WERI-Rb-1 (cell line): ENCODE measurements at regions not wholly inside any gene's neighbourhood (a gene's known extent, or its start where the extent isn't known, plus 50 kb on each side); places are given as distances from the start of the nearest gene placed in this dataset.

Source experiments
- DNase-seq: peaks from one replicate; pipeline ENCODE4 v3.0.0-alpha.2; 2020
- H3K27ac ChIP-seq: fragments of 250-450 bp; sonication (Bioruptor Pico); 2 replicates; pipeline ENCODE4 v1.5.1; 2020; ENCODE audit warnings: mild to moderate bottlenecking, moderate library complexity
- H3K27me3 ChIP-seq: fragments of 250-450 bp; sonication (Bioruptor Pico); 2 replicates; pipeline ENCODE4 v1.5.1; 2021; ENCODE audit warnings: mild to moderate bottlenecking, low read depth, moderate library complexity; ENCODE audit not compliant: insufficient read depth, severe bottlenecking
- H3K36me3 ChIP-seq: fragments of 250-450 bp; sonication (Bioruptor Pico); 2 replicates; pipeline ENCODE4 v1.5.1; 2020; ENCODE audit warnings: mild to moderate bottlenecking, moderate library complexity
- H3K4me3 ChIP-seq: 2 replicates; pipeline ENCODE4 v1.5.1; 2011; ENCODE audit warnings: low read depth, mild to moderate bottlenecking, control low read depth, low read length
- H3K9me3 ChIP-seq: fragments of 250-450 bp; sonication (Bioruptor Pico); 2 replicates; pipeline ENCODE4 v1.5.1; 2021; ENCODE audit warnings: mild to moderate bottlenecking, moderate library complexity; ENCODE audit not compliant: severe bottlenecking
- TF ChIP-seq, protein P1 (sequence below): IDR thresholded peaks from 2 replicates; pipeline ENCODE4 v1.5.1; 2011; ENCODE audit warnings: low read depth, mild to moderate bottlenecking, control low read depth, inconsistent platforms, low read length

- H3K27ac ChIP-seq, result no peak overlapping the region
- DNase-seq, result no peak
- TF ChIP-seq, protein P1, sequence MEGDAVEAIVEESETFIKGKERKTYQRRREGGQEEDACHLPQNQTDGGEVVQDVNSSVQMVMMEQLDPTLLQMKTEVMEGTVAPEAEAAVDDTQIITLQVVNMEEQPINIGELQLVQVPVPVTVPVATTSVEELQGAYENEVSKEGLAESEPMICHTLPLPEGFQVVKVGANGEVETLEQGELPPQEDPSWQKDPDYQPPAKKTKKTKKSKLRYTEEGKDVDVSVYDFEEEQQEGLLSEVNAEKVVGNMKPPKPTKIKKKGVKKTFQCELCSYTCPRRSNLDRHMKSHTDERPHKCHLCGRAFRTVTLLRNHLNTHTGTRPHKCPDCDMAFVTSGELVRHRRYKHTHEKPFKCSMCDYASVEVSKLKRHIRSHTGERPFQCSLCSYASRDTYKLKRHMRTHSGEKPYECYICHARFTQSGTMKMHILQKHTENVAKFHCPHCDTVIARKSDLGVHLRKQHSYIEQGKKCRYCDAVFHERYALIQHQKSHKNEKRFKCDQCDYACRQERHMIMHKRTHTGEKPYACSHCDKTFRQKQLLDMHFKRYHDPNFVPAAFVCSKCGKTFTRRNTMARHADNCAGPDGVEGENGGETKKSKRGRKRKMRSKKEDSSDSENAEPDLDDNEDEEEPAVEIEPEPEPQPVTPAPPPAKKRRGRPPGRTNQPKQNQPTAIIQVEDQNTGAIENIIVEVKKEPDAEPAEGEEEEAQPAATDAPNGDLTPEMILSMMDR, result no peak
- H3K9me3 ChIP-seq, result no peaks in the 10 kb centered on the region
- no peaks in the 10 kb centered on the region for H3K36me3 ChIP-seq
- H3K27me3 ChIP-seq, result no peaks in the 10 kb centered on the region
- H3K4me3 ChIP-seq, result no peak overlapping the region
Measured at GRCh38 chr1:78281580-78281979, 209.2 kb upstream of the PTGFR start.

GRCh38 chr1:78283691-78284090 lies 207.1 kb upstream of the PTGFR start:
- Histone ChIP-seq H3K36me3 (no peaks in the 10 kb centered on the region), H3K4me3 (no peak overlapping the region), H3K9me3 (no peaks in the 10 kb centered on the region), H3K27ac (no peak overlapping the region), H3K27me3 (no peaks in the 10 kb centered on the region)
- TF ChIP-seq, protein P1, result no peak
- no peak for DNase-seq

DNA sequence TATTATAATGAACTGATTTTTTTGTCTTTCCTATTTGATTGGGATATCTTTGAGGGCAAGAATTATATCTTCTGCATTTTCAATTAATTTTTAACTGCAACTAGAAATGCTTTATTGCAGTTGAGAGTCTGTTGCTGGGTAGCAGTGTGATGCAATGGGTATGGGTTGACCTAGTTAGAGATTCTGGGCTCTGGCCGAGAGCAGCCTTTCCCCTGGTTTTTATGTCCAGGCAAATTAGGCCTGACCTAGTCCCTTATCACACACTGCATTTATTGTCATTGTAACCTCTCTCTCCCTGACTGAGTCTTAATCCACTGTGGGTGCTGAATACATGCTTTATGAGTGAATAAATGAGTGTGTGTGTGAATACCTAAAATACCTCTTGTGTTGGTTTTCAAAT lies 206.4 kb upstream of the PTGFR start:
- TF ChIP-seq, protein P1, result no peak
- no peaks in the 10 kb centered on the region for H3K27me3 ChIP-seq
- no peak for DNase-seq

GRCh38 chr1:78286686-78287085 lies 204.1 kb upstream of the PTGFR start:
- Histone ChIP-seq H3K36me3 (no peaks in the 10 kb centered on the region), H3K27ac (no peak overlapping the region), H3K9me3 (no peaks in the 10 kb centered on the region), H3K27me3 (no peaks in the 10 kb centered on the region), H3K4me3 (no peak overlapping the region)
- TF ChIP-seq, protein P1, result no peak
- DNase-seq, result no peak

More for the DNA sequence above, 206.4 kb upstream of the PTGFR start:
- Histone ChIP-seq H3K36me3 (no peaks in the 10 kb centered on the region), H3K27ac (no peak overlapping the region), H3K4me3 (no peak overlapping the region), H3K9me3 (no peaks in the 10 kb centered on the region)

GRCh38 chr1:78289603-78290002 lies 201.2 kb upstream of the PTGFR start:
- no peaks in the 10 kb centered on the region for H3K27me3 ChIP-seq
- DNase-seq, result no peak
- TF ChIP-seq, protein P1, result no peak
- no peaks in the 10 kb centered on the region for H3K36me3 ChIP-seq
- no peak overlapping the region for H3K27ac ChIP-seq
- no peak overlapping the region for H3K4me3 ChIP-seq
- H3K9me3 ChIP-seq, result no peaks in the 10 kb centered on the region

- no peaks in the 10 kb centered on the region for H3K36me3 ChIP-seq
- no peak overlapping the region for H3K4me3 ChIP-seq
- DNase-seq, result no peak
- H3K9me3 ChIP-seq, result no peaks in the 10 kb centered on the region
- H3K27me3 ChIP-seq, result no peaks in the 10 kb centered on the region
- H3K27ac ChIP-seq, result no peak overlapping the region
- TF ChIP-seq, protein P1, result no peak
Measured at GRCh38 chr1:78291418-78291817, 199.4 kb upstream of the PTGFR start.
